NCI-H1048 (cell line): ENCODE measurements at regions not wholly inside any gene's neighbourhood (a gene's known extent, or its start where the extent isn't known, plus 50 kb on each side); places are given as distances from the start of the nearest gene placed in this dataset.
"Not testable (repeated sequence)": the region's sequence is repeated elsewhere in the genome, so short reads cannot be mapped to it uniquely, and the experiment has no call there.

Experiments used
- DNase-seq: peaks from one replicate; lab custom pipeline; 2025; lab: John Stamatoyannopoulos, UW

DNA sequence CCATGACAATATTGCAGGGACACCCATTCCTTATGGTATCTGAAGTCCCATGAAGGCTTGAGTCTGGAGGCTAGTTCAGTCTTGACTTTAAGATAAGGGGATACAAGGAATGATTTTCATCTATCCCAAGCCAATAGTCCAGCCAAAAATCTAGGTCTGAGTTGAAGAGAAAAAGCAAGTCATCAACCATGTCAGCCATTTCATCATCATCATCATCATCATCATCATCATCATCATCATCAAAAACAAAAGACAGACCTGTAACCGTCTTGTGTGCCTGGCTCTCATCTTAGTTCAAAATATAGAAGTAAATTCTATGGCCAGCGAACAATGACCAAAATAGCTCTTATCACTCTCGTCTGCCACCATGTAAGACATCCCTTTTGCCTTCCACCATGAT is 59.5 kb upstream of the FAM90A26 start:
- not testable (repeated sequence) for DNase-seq

DNA sequence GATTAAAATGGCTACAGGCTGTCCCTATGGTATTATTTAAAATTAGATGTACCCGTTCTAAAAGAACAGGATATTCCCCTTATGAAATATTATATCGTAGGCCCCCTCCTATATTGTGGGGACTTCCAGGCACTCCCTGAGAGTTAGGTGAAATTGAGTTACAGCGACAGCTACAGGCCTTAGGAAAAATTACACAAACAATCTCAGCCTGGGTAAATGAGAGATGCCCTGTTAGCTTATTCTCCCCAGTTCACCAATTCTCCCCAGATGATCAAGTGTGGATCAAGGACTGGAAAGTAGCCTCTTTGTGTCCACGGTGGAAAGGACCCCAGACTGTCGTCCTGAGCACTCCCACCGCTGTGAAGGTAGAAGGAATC is 67.1 kb upstream of the FAM90A26 start:
- not testable (repeated sequence) for DNase-seq

DNA sequence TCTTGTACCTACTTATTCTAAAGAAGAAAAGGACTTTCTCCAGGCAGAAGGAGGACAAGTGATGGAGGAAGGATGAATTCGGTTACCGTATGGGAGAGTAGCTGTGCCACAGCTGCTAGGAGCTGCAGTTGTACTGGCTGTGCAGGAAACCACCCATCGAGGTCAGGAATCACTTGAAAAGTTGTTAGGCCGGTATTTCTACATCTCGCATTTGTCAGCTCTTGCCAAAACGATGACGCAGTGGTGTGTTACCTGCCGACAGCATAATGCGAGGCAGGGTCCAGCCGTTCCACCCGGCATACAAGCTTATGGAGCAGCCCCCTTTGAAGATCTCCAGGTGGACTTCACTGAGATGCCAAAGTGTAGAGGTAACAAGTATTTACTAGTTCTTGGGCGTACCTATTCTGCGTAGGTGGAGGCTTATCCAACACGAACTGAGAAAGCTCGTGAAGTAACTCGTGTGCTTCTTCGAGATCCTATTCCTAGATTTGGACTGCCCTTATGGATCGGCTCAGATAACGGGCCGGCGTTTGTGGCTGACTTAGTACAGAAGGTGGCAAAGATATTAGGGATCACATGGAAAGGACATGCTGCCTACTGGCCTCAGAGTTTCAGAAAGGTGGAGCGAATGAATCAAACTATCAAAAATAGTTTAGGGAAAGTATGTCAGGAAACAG is 67.6 kb upstream of the FAM90A26 start:
- DNase-seq: peak; percentile 35

DNA sequence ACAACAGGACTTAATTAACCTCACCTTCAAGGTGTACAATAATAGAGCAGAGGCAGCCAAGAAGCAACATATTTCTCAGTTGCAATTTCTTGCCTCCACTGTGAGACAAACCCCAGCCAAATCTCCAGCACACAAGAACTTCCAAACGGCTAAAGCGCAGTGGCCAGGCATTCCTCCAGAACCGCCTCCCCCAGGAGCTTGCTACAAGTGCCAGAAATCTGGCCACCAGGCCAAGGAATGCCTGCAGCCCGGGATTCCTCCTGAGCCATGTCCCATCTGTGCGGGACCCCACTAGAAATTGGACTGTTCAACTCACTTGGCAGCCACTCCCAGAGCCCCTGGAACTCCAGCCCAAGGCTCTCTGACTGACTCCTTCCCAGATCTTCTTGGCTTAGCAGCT is 73.9 kb upstream of the FAM90A26 start:
- not testable (repeated sequence) for DNase-seq

DNA sequence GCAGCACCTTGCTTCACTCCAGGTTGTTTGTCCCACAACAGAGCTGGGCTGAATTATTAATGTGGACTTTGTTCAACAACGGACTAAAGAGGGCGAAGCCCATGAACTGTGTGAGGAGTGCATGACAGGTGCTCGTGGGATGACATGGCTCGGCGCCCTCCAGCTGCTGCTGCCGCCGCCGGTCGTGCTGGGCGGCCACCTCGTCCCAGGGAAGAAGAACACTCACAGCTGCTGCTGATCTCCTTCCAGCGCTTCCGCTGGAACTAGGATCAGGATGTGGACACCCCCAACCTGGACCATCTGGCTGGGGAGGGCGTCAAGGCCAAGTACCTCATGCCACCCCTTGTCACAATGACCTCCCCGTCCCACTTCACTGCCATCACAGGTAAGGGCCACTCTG is 91.4 kb upstream of the FAM90A26 start:
- not testable (repeated sequence) for DNase-seq

DNA sequence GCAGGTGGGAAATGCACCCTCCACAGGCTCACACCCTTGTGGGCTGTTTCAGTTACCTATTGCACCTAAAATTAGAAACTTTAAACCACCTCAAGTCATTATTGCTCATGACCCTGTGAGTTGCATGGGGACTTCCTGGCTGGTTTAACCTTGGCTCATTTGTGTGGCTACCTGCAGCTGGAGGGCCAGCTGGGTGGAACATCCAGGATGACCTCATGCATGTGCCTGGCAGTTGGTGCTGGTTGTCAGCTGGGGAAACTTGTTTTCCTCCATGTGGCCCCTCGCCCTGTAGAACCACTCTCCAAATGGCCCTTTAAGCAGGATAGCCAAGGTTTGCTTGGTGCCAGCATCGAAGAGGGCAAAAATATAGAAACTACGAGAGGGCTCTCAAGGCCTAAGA is 93.2 kb upstream of the FAM90A26 start:
- DNase-seq: not testable (repeated sequence)

DNA sequence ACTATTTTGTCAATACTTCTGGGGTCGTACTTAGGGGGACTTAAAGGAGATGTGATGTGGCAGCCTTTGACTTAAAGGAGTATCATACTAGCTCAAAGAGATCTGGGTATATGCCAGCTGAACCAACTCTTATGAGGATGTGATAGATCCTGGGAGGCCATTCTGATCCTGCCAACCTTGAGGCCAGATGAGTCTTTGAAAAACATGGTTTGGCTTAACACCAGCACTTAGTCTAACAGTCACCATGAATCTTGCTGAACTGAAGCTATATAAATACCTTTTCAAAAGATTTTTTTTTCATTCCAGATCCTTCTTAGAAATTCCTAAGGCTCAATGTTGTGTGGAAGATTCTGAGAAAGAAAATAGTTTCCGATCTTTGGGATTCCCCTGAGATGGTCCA is 93.7 kb upstream of the FAM90A26 start:
- not testable (repeated sequence) for DNase-seq

DNA sequence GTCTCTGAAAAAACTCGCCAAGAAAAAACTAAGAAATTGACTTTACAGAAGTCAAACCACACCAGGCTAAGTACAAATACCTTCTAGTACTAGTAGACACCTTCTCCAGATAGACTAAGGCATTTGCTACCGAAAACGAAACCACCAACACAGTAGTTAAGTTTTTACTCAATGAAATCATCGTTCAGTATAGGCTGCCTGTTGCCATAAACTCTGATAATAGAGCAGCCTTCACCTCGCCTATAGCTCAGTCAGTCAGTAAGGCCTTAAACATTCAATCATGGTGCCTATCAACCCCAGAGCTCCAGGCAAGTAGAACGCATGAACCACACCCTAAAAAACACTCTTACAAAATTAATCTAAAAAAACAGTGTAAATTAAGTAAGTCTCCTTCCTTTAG is 96.8 kb upstream of the FAM90A26 start:
- DNase-seq: not testable (repeated sequence)

DNA sequence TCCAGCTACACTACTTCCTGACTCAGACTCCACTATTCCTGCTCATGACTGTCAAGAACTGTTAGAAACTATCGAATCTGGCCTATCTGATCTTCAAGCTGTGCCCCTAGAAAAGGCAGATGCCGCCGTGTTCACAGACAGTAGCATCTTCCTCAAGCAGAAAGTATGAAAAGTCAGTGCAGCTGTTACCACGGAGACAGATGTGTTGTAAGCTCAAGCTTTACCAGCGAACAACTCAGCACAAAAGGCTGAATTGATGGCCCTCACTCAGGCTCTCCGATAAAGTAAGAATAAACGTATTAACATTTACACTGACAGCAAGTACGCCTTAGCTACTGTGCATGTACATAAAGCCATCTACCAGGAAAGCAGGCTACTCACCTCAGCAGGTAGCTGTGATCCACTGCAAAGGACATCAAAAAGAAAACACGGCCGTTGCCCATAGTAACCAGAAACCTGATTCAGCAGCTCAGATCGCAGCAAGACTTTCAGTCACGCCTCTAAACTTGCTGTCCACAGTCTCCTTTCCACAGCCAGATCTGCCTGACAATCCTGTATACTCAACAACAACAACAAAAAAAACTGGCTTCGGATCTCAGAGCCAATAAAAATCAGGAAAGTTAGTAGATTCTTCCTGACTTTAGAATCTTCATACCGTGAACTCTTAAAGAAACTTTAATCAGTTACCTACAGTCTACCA is 97.5 kb upstream of the FAM90A26 start:
- not testable (repeated sequence) for DNase-seq

DNA sequence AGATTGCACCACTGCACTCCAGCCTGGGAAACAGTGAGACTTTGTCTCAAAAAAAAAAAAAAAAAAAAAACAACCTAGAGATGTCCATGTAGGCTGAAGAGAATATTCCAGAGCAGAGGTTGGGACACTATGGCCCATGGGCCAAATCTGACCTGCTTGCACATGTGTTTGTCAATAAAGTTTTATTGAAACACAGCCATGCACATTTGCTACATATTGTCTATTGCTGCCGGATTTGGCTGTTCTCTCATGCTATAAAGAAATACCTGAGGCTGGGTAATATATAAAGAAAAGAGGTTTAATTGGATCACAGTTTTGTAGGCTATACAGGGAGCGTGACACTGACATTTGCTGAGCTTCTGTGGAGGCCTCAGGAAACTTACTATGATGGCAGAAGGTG is 102.3 kb upstream of the FAM90A26 start:
- DNase-seq: not testable (repeated sequence)

DNA sequence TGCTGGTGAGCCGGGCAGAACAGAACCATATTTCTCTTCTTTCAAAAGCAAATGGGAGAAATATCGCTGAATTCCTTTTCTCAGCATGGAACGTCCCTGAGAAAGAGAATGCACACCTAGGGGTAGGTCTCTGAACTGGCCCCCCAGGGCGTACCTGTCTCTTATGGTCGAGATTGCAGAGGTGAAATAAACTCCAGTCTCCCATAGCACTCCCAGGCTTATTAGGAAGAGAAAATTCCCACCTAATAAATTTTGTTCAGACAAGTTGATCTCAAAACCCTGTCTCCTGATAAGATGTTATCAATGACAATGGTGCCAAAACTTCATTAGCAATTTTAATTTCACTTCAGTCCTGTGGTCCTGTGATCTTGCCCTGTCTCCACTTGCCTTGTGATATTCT is 106.6 kb upstream of the FAM90A26 start:
- DNase-seq: not testable (repeated sequence)

DNA sequence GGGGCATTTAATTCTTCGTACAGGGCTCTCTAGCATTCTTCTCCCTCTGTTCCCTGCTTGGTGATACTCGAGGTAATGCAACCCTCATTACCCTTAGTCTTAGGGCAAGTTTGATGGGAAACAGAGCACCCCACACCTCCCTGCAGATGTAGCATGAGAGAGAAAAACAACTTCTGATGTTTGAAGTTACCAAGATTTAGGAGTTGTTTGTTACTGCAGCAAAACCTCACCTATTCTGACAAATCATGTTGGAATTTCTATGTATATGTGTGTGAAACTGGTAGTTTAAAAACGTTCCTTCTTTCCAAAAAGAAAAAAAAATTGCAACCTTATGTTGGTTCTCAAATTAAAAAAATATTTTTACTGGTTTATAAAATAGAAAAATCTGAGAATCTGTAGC is 145.3 kb upstream of the FAM90A26 start:
- DNase-seq: not testable (repeated sequence)

DNA sequence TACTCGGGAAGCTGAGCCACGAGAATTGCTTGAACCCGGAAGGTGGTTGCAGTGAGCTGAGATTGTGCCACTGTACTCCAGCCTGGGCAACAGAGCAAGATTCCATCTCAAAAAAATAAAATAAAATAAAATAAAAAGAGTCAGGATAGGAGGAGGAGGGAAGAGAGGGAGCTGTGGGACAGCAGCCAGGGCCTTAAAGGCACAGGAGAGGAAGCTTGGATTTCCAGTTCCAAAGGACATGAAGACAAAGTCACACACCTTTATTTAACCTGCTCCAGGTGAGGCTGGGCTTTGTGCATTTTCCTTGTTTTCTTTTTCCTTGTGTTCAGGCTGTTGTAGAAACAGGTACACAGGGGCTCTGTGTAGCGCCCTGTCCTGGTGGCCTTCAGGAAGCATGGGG is 138.2 kb upstream of the HMX1 start:
- not testable (repeated sequence) for DNase-seq

DNA sequence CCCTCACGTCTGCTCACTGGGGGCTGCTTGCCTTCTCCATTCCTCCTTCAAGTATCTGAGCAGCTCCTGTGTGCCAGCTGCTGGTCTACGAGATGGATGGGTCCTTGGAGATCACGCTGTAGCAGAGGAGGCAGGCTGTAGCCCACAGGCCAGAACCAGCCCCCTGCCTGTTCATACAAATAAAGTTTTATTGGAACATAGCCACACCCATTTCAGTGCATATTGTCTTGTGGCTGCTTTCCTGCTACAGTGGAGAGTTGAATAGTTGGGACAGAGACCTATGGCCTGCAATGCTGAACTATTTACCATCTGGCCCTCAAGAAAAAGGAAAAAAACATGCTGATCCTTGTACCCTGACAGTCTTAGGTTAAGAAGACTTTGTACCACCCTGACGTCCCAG is 136.8 kb upstream of the HMX1 start:
- not testable (repeated sequence) for DNase-seq

DNA sequence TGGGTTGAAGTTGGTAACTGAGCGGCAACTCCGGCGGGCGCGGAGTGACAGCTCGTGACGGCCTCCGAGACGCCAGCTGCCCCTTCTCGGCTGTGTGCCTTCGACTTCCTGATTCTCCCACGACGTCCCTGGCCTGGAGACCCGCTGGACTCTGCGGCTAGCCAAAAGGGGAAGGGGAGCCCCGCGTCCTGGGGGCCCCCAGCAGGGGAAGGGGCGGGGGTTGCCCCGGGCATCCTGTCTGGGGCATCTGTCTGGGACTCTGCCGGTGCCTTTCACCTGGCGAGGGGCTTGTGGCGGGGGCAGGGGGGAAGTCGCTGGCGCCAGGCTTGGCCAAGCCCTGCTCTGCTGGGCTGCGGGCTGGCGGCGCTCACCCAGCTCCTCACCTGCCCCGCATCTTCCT is 129.5 kb upstream of the HMX1 start:
- not testable (repeated sequence) for DNase-seq

DNA sequence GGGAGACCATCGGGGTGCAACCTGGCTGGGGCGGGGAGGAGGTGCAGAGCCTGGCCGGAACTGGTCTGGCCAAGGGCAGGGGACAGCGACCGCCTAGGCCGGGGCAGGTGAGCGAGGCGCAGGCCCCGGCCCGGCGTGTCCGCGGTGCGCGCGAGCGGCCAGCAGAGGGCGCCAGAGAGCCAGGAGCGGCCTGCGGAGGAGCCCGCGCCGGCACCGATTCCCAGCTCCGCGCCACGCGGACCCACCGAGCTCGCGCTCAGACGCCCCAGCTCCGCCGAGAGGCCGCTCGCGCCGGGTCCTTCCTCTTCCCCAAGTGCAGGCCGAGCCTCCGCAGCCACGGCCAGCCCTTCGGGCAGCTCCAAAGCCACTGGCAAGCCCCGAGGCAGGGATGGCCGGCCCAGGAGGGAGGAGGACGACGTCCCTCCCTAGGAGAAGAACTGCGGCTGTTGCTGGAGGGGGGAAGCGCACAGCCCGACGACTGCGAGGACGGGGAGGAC is 128.9 kb upstream of the HMX1 start:
- DNase-seq: peak; percentile 4

DNA sequence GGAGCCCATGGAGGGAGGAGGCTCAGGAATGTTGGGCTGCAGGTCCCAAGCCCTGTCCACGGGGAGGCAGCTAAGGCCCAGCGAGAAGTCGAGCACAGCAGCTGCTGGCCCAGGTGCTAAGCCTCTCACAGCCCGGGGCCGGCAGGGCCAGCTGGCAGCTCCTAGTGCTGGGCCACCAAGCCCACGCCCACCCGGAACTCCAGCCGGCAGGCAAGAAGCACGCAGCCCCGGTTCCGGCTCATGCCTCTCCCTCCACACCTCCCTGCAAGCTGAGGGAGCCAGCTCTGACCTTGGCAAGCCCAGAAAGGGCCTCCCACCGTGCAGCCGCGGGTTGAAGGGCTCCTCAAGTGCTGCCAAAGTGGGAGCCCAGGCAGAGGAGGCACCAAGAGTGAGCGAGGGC is 121.3 kb upstream of the HMX1 start:
- DNase-seq: not testable (repeated sequence)

DNA sequence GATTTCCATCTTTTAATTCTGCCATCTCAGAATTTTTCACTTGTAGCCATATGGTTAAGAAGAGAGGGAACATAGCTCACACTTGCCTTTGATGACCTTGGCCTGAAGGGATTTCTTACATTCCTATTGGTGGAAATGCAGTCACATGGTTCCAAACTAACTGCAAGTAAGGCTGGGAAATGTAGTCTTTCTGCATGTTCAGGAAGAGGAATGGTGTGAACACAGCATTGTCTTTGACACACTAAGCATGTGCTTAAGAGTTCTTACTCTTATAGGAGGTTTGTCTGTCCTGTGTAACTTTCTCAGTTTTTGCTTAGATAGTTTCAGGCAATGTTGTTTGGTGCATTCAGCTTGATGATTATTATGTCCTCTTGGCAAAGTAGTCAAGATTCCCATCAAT is 119.8 kb upstream of the HMX1 start:
- not testable (repeated sequence) for DNase-seq

DNA sequence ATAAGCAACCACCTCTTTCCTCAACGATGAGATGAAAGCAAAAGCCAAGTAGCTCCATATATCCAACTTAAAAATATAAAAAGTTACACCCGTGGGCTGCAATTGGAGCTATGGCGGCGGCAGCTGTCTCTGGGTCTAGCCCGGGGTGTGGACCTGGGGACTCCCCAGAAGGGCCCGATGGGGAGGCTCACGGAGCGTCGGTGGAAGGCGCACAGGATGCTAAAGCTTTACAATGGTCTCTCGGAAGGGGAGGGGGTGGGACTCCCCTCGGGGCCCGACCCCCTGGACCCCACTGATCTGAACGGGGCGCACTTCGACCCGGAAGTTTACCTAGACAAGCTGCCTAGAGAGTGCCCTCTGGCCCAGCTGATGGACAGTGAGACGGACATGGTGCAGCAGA is 118.7 kb upstream of the HMX1 start:
- DNase-seq: not testable (repeated sequence)

DNA sequence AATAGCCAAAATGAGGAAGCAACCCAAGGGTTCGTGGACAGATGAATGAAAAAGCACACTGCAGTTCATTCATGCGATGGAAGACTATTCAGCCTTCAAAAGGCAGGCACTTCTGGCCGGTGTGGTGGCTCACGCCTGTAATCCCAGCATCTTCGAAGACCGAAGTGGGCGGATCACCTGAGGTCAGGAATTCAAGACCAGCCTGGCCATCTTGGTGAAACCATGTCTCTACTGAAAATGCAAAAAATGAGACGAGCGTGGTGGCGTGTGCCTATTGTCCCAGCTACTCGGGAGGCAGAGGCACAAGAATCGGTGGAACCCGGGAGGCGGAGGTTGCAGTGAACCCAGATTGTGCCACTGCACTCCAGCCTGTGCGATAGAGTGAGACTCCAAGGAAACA is 114.1 kb upstream of the HMX1 start:
- DNase-seq: not testable (repeated sequence)

DNA sequence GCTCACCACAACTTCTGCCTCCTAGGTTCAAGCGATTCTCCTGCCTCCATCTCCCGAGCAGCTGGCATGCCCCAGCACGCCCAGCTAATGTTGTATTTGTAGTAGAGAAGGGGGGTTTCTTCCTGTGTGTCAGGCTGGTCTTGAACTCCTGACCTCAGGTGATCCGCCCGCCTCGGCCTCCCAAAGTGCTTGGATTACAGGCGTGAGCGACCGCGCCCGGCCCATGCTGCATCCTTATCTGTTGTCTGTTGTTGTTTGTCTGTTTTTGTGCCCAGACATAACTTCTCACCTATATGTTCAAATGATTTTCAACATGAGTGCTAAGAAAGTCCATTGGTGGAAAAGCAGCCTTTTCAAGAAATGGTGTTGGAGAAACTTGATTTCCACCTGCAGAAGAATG is 113.0 kb upstream of the HMX1 start:
- not testable (repeated sequence) for DNase-seq

DNA sequence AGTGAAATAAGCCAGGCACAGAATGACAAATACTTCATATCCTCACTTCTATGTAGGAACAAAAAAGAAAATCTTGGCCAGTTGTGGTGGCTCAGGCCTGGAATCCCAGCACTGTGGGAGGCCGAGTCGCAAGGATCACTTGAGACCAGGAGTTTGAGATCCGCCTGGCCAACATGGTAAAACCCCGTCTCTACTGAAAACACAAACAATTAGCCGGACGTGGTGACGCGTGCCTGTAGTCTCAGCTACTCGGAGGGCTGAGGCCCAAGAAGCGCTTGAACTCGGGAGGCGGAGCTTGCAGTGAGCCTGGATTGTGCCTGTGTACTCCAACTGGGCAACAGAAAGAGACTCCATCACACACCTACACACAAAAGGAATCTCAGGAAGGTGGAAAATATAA is 112.3 kb upstream of the HMX1 start:
- DNase-seq: not testable (repeated sequence)

DNA sequence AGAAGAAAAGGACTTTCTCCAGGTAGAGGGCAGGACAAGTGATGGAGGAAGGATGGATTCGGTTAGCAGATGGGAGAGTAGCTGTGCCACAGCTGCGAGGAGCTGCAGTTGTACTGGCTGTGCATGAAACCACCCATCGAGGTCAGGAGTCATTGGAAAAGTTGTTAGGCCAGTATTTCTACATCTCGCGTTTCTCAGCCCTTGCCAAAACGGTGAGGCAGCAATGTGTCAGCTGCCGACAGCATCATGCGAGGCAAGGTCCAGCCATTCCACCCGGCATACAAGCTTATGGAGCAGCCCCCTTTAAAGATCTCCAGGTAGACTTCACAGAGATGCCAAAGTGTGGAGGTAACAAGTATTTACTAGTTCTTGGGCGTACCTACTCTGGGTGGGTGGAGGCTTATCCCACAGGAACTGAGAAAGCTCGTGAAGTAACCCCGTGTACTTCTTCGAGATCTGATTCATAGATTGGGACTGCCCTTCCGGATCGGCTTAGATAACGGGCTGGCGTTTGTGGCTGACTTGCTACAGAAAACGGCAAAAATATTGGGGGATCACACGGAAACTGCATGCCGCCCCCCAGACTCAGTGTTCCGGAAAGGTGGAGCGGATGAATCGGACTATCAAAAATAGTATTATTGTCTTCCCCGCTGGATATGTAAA is 105.0 kb upstream of the HMX1 start:
- DNase-seq: not testable (repeated sequence)
